NCI-H446 treated with DMSO at 0.1 percent for 48 hours (cell line): ENCODE measurements at regions not wholly inside any gene's neighbourhood (a gene's known extent, or its start where the extent isn't known, plus 50 kb on each side); places are given as distances from the start of the nearest gene placed in this dataset.

Experiments
- DNase-seq: peaks from one replicate; lab custom pipeline; 2025; lab: John Stamatoyannopoulos, UW

GRCh38 chr1:216983823-216984222, 260.6 kb upstream of the ESRRG start:
- no peak for DNase-seq

DNA sequence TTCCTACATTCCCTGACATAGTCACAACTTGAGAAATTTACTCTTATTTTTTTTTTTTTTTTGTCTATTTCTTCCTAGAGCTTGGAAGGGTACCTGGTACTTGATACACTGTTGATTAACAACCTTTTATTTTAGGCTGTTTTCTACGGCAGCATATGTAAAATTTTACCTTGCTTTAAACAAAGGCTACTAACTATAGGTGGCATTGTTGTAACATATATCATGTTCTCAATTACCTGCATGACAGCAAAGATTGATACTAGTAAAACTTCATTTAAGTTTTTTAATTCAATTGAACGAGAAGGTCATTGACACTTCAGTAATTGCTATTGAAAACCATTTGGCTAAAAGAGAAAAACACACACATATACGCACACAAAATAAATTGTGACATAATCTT, 238.3 kb upstream of the ESRRG start:
- DNase-seq: no peak

DNA sequence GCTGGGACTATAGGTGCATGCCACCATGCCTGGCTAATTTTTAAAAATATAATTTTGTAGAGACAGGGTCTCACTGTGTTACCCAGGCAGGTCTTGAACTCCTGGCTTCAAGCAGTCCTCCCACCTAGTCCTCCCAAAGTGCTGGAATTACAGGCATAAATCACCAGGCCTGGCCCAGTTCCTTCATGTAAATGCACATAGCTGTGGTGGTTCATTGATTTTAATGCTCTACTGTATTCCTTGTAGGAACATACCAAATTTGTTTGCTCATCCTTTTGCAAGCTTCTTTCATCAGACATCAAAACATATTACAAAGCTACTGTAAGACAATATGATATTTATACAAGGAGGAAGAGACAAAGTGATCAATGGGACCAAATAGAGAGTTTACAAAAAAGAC, 237.5 kb upstream of the ESRRG start:
- no peak for DNase-seq

DNA sequence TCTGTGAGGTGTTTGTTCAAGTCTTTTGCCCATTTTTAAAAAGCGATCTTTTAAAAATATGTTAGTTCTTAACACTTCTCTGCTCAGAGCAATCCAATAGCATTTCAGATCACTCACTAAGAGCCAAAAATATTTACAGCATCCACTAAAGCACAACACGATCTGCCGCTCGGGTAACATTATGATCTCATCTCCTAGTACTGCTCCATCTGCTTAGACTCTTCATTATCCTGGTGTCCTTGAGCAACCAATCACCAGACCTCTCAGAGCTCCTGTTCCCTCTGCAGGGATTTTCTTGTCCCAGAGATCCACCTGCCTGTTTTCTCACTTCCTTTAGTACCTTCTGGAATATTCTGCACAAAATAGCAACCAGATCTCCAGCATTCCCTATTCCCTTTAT, 235.3 kb upstream of the ESRRG start:
- no peak for DNase-seq

GRCh38 chr1:216953495-216953894, 230.3 kb upstream of the ESRRG start:
- DNase-seq: no peak

DNA sequence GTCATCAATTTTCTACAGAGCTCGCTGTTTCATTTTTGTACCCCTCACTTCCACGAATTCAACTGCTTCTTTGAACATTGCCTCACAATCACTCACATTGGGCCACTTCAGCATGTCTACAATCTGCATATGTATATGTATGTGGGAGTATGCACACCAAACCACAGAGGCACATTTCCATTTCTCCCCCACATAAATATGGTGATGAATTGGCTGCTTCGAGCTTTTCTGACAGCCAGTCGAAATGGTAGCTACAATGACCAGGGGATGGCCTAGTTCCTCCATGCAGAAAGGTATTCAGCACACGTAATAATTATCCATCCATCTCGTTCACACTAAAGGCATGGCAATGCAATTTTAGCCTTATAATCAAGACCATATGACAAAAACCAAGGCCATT, 229.6 kb upstream of the ESRRG start:
- no peak for DNase-seq

- DNase-seq: no peak
Measured at GRCh38 chr1:216945538-216946080, 222.4 kb upstream of the ESRRG start.

DNA sequence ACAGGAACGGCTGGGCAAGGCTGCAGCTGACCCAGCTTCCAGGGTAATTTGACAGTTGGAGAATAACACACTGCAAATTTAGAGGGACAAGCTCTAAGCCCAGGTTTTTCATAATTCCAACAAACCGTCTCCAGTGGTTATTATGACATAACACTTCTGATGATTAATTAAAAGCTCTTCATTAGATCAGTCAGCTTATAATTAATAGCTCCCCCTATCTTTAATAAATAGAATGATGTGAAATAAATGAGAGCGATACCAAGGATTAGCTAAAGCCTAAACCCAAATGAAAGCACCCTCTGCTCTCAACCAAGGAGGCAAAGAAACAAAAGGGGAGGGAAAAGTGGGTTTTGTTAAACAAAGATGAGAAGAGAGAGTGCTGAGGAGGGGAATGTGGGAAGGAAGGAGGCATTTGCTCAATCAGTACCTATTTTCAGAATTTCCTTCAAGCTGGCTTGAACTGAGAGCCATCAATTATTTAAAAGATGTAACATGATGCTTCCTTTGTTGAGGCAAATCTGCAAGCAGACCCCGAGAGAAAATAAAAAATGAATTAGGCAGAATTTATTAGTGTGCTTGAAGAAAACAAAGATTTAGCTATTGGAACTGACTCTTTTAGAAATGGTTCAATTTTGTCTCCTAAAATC, 221.8 kb upstream of the ESRRG start:
- DNase-seq: no peak

GRCh38 chr1:216937491-216937890, 214.3 kb upstream of the ESRRG start:
- no peak for DNase-seq

- no peak for DNase-seq
Measured at GRCh38 chr1:216936779-216937178, 213.6 kb upstream of the ESRRG start.

DNA sequence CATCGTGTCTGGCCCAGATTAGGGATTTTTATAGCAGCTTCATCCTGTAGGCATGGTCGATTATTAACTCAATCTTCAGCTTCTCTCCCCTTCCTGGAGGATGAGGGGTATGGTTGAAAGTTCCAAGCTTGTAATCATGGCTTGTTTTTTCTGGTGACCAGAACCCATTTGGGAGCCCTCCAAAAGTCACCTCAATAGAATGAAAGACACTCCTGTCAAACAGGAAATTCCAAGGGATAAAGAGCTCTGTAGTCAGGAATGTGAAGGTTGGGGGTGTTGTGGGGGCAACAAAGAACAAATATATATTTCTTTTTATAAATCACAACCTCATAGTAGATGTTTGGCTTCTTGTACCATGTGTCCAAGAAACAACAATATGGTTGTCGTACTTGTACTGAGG, 212.7 kb upstream of the ESRRG start:
- DNase-seq: no peak

GRCh38 chr1:216932424-216932823, 209.2 kb upstream of the ESRRG start:
- no peak for DNase-seq

DNA sequence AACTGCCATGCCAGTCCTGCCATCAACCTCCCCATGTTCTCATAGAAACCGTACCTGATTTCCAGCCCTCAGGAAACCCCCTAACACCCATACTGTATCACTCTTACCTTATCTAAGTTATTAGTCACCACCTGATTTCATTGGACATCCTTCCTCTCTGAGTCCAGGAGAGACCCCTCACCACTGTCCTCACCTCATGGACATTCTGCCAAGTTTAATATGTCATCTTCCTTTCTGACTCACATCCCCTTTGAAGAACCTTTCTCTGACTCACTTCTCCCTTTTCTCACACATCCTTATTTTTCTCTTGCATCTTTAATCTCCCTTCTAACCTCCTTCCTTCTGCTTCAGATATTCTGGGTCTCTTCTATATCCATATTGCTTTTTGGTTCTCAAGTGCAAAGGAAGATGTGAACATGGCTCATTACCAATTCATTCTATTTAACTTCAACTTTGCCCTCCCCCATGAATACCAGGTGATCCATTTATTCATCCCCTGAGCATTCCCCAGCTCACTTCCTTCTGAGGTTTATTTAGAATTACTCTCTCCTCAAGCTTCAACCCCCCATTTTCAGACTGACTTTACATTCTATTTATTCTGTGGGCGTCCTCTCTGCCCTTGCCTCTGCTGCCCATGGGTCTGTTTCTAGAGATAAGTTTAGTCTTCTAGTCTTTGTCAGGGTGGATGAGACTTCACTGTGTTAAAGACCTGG, 206.8 kb upstream of the ESRRG start:
- no peak for DNase-seq

DNA sequence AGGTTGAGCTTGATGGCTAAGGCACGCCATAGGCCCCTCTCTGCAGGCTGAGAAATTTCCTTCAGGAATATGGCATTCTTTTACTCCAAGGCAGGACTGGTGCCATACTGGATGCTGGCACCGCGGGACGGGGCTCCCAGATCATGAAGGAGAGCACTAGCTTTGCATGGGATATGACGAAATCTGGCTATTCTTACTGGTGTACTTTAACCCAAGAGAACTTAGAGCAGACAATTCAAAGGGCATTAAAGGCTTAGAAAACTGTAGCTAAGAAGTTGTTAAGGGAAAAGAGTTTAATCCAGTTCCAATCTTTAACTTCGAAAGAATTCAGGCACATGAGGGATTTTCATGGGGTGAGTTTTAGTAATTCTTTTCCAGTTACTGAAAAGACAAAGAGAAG, 204.4 kb upstream of the ESRRG start:
- DNase-seq: no peak

- no peak for DNase-seq
Measured at GRCh38 chr1:216926720-216927510, 203.7 kb upstream of the ESRRG start.

DNA sequence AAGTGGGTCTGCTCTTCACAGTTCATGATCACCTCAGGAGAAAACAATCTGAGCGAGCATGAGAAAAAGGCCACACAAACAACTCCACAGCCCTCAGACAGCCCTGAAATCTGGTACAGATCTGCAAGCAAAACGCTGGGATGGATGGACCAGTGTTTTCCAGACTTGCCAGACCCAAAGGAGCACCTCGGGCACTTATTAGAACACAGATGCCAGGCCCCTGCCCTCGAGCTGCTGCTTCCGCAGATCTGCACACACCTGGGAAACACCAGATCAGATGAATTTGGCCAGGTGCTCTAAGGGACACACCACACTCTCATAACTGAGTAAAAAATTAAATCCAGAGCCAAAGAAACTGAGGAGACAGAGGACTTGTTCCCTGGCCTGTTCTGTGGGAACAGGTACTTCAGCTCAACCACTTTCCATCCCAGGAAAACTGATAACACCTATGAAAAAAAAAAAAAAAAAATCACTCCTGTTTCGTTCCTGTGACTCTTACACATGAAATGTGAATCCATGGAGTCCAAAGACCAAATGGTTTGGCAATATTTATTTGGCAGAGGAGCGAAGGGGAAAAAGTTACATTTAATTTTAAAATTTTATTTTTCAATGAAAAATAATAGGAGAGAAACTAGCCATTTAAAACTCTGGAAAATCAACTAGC, 202.9 kb upstream of the ESRRG start:
- no peak for DNase-seq

DNA sequence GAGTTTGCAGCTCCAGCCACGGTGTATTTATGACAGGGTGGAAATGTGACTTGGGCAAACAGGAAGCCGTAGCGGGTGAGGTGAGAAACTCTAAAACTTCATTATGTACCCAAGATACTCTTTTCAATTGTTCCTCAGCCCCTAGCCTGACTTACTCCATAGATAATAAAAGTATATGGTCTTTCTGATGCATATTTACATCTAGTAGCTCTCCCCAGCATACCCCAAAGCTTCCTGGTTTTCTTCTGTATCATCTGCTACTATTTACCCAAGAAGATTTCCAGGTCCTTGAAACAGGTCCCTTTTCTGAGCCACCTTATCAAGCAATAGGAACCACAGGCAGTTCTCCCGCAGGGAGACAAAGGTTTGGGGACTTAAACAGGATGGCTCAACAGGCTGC, 201.5 kb upstream of the ESRRG start:
- no peak for DNase-seq

DNA sequence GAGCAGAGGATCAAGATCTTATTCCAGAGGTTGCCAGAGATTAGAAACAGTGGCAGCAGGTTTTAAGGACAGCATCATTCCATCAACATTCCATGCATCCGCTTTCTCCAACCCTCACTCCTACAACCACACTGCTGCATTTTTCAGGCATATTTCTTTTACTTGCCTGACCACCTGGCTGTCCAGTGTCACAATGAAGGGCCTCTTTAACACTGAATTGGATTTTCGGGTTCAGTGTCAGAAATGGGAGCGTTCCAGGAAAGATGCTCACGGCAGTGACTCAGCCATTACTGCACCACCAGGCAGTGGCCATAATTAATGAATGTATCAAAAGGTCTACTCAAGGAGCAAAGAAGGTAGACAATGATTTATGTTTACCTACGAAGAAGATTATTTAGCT, 200.4 kb upstream of the ESRRG start:
- DNase-seq: no peak

DNA sequence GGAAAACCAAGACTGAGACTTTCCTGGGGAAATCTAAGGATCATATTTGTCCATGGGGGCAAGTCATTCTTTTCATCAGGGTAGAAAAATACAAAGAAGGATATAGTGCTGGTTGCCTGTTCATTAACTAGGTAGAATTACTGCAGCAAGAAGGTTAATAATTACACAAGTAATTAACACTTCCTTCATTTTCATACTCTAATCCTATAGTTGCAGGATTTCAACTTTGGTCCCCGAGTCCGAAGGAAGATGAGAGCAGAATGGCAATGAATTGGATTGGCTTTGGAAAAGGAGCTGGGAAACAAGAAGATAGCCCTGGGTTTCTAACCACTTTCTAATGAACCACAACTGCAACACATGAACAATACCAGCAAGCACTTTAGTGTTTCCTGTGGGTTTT, 199.2 kb upstream of the ESRRG start:
- DNase-seq: no peak

DNA sequence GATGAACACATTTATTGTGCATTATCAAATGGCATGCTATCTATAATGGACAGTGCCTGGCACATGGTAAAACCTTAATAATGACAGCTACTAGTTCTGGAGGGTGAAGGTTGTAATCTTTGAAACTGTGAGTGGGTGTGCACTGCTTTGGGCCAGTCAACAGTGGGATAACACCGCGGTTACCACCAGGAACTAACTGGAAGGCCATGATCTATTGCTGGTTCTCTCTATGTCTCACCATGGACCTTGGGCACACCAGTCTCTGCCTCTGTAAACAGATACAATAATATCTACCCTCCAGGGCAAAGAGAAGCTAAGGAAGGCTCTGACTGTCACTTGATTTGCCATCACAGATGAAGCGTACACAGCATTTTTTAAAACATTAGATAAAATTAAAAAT, 198.6 kb upstream of the ESRRG start:
- DNase-seq: no peak

GRCh38 chr1:216919060-216919970, 196.1 kb upstream of the ESRRG start:
- no peak for DNase-seq
